ENCODE measurements at regions not wholly inside any gene's neighbourhood (a gene's known extent, or its start where the extent isn't known, plus 50 kb on each side); places are given as distances from the start of the nearest gene placed in this dataset.

- no peak overlapping the region for H3K27ac ChIP-seq (ENCODE audit: low read depth in 1 of 2, low read length in 1 of 2)
- peak in 1 of 3 donors; percentile 13 for DNase-seq
- no peak overlapping the region for H3K9ac ChIP-seq (ENCODE audit: insufficient read depth in 1 of 2, low read length in 2 of 2)
- H3K4me1 ChIP-seq (ENCODE audit: control insufficient read depth in 5 of 5, insufficient read depth in 5 of 5, low read length in 5 of 5), result no peaks in the 10 kb centered on the region
- no peaks in the 10 kb centered on the region for H3K36me3 ChIP-seq (ENCODE audit: control insufficient read depth in 4 of 4, insufficient read depth in 4 of 4, low read length in 4 of 4)
- WGBS, 2 donors, result 58 to 82% methylated on average over 2 of the region's 2 CpGs
- H3K4me3 ChIP-seq, result no peak overlapping the region
- TF ChIP-seq CTCF (IDR thresholded peaks at IDR 0.05; ENCODE audit: control extremely low read depth, extremely low read depth), result no peak
- no peaks in the 10 kb centered on the region for H3K9me3 ChIP-seq (ENCODE audit: control insufficient read depth in 4 of 4, insufficient read depth in 3 of 4, low read length in 3 of 4)
- H3K27me3 ChIP-seq (ENCODE audit: control insufficient read depth in 3 of 3, insufficient read depth in 3 of 3, low read length in 2 of 3), result no peaks in the 10 kb centered on the region
- ATAC-seq (ENCODE audit: insufficient read depth, low FRiP score), result no peak
Observed at GRCh38 chr6:103344554-103345163, 1515.1 kb downstream of the HACE1 start.

- 83 to 86% methylated on average over 2 of the region's 2 CpGs for WGBS, 2 donors
- no peak for DNase-seq
Observed at GRCh38 chr6:103335412-103335811, 1524.3 kb downstream of the HACE1 start.

GRCh38 chr6:103326760-103327757 lies 1532.7 kb downstream of the HACE1 start:
- Histone ChIP-seq H3K27ac (ENCODE audit: low read depth in 1 of 2, low read length in 1 of 2) (no peak overlapping the region), H3K9me3 (ENCODE audit: control insufficient read depth in 4 of 4, insufficient read depth in 3 of 4, low read length in 3 of 4) (no peaks in the 10 kb centered on the region), H3K4me1 (ENCODE audit: control insufficient read depth in 5 of 5, insufficient read depth in 5 of 5, low read length in 5 of 5) (peaks cover 0 to 16% (median 0%) of the 10 kb centered on the region in 5 donors), H3K4me3 (no peak overlapping the region), H3K9ac (ENCODE audit: insufficient read depth in 1 of 2, low read length in 2 of 2) (no peak overlapping the region), H3K36me3 (ENCODE audit: control insufficient read depth in 4 of 4, insufficient read depth in 4 of 4, low read length in 4 of 4) (no peaks in the 10 kb centered on the region), H3K27me3 (ENCODE audit: control insufficient read depth in 3 of 3, insufficient read depth in 3 of 3, low read length in 2 of 3) (no peaks in the 10 kb centered on the region)
- TF ChIP-seq CTCF (IDR thresholded peaks at IDR 0.05; ENCODE audit: control extremely low read depth, extremely low read depth), result no peak
- WGBS, 2 donors, result 43 to 50% methylated on average over 4 of the region's 4 CpGs
- peak; percentile 86 to 94 (median 92) for DNase-seq
- no peak for ATAC-seq (ENCODE audit: insufficient read depth, low FRiP score)

More at GRCh38 chr6:103335412-103335811, 1524.3 kb downstream of the HACE1 start:
- Histone ChIP-seq H3K36me3 (ENCODE audit: control insufficient read depth in 4 of 4, insufficient read depth in 4 of 4, low read length in 4 of 4) (no peaks in the 10 kb centered on the region), H3K9ac (ENCODE audit: insufficient read depth in 1 of 2, low read length in 2 of 2) (no peak overlapping the region), H3K4me1 (ENCODE audit: control insufficient read depth in 5 of 5, insufficient read depth in 5 of 5, low read length in 5 of 5) (no peaks in the 10 kb centered on the region), H3K9me3 (ENCODE audit: control insufficient read depth in 4 of 4, insufficient read depth in 3 of 4, low read length in 3 of 4) (no peaks in the 10 kb centered on the region), H3K27ac (ENCODE audit: low read depth in 1 of 2, low read length in 1 of 2) (no peak overlapping the region), H3K4me3 (no peak overlapping the region), H3K27me3 (ENCODE audit: control insufficient read depth in 3 of 3, insufficient read depth in 3 of 3, low read length in 2 of 3) (no peaks in the 10 kb centered on the region)
- TF ChIP-seq CTCF (IDR thresholded peaks at IDR 0.05; ENCODE audit: control extremely low read depth, extremely low read depth), result no peak
- no peak for ATAC-seq (ENCODE audit: insufficient read depth, low FRiP score)
